Esophagus squamous epithelium (tissue), 4 donors: ENCODE measurements at regions not wholly inside any gene's neighbourhood (a gene's known extent, or its start where the extent isn't known, plus 50 kb on each side); places are given as distances from the start of the nearest gene placed in this dataset.

ENCODE experiments used
- CTCF ChIP-seq, 6 experiments: fragments of 450-650 bp in 4 of 6; fragments of 200-600 bp in 2 of 6; sonication (generic) in 2 of 6; IDR thresholded peaks; one replicate each; pipeline ENCODE4 v1.5.1; 2016 to 2019; ENCODE audit warnings: antibody characterized with exemption in 6 of 6, mild to moderate bottlenecking in 4 of 6, moderate library complexity in 4 of 6
- POLR2A ChIP-seq, 4 donors: fragments of 450-650 bp; IDR thresholded peaks; one replicate each; pipeline ENCODE4 v1.6.1; 2017; ENCODE audit warnings: antibody characterized with exemption in 4 of 4, mild to moderate bottlenecking in 4 of 4, moderate library complexity in 3 of 4

GRCh38 chr15:87269566-87269965, 987.0 kb downstream of the NTRK3 start:
- TF ChIP-seq POLR2A (IDR thresholded peaks at IDR 0.05) (no peak), CTCF (IDR thresholded peaks at IDR 0.05) (no peak)
